Coronary artery (tissue), 2 donors: ENCODE measurements at regions not wholly inside any gene's neighbourhood (a gene's known extent, or its start where the extent isn't known, plus 50 kb on each side); places are given as distances from the start of the nearest gene placed in this dataset.

Source experiments
- DNase-seq: peaks from one replicate; pipeline ENCODE4 v3.0.0-alpha.2; 2017; ENCODE audit warnings: low spot score
- H3K27ac ChIP-seq, 2 donors: fragments of 200-600 bp; sonication (generic); one replicate each; pipeline ENCODE4 v1.5.1; 2016 to 2019
- H3K4me3 ChIP-seq: fragments of 200-600 bp; sonication (generic); 2 replicates; pipeline ENCODE4 v1.5.1; 2016; ENCODE audit warnings: mild to moderate bottlenecking, moderate library complexity
- CTCF ChIP-seq: fragments of 200-600 bp; sonication (generic); IDR thresholded peaks from one replicate; pipeline ENCODE4 v1.5.1; 2019; ENCODE audit warnings: antibody characterized with exemption

GRCh38 chrX:124555036-124555595 is 208.8 kb downstream of the SH2D1A start:
- DNase-seq: no peak
- H3K27ac ChIP-seq: no peak overlapping the region
- TF ChIP-seq CTCF: no peak
- no peak overlapping the region for H3K4me3 ChIP-seq

GRCh38 chrX:124557976-124558375 is 211.6 kb downstream of the SH2D1A start:
- TF ChIP-seq CTCF: no peak
- no peak overlapping the region for H3K4me3 ChIP-seq
- no peak for DNase-seq
- no peak overlapping the region for H3K27ac ChIP-seq

- H3K27ac ChIP-seq: no peak overlapping the region
- no peak for TF ChIP-seq CTCF
- no peak for DNase-seq
- H3K4me3 ChIP-seq: no peak overlapping the region
Observed at GRCh38 chrX:124573468-124573867, 227.1 kb downstream of the SH2D1A start.

- no peak overlapping the region for H3K27ac ChIP-seq
- no peak for DNase-seq
- no peak overlapping the region for H3K4me3 ChIP-seq
- no peak for TF ChIP-seq CTCF
Observed at GRCh38 chrX:124592744-124593143, 246.4 kb downstream of the SH2D1A start.

GRCh38 chrX:124594017-124594651 is 247.8 kb downstream of the SH2D1A start:
- Histone ChIP-seq H3K27ac (no peak overlapping the region), H3K4me3 (no peak overlapping the region)
- no peak for DNase-seq
- TF ChIP-seq CTCF: no peak

GRCh38 chrX:124605511-124605910 is 259.1 kb downstream of the SH2D1A start:
- DNase-seq: no peak
- TF ChIP-seq CTCF: no peak
- no peak overlapping the region for H3K27ac ChIP-seq
- H3K4me3 ChIP-seq: no peak overlapping the region

GRCh38 chrX:124606724-124607123 is 260.4 kb downstream of the SH2D1A start:
- Histone ChIP-seq H3K4me3 (no peak overlapping the region), H3K27ac (no peak overlapping the region)
- no peak for DNase-seq
- no peak for TF ChIP-seq CTCF
